Activated CD8-positive, alpha-beta T cell treated with anti-CD3 and anti-CD28 coated beads, Interleukin-2, amount 10 ng/mL, durations not matched to agents 7 days and 5 days (primary cell): ENCODE measurements at regions not wholly inside any gene's neighbourhood (a gene's known extent, or its start where the extent isn't known, plus 50 kb on each side); places are given as distances from the start of the nearest gene placed in this dataset.

ENCODE experiments used
- ATAC-seq: fragments of 150-1000 bp; cut with Tn5 transposase; one replicate; pipeline ENCODE4 v1.10.0; 2021; ENCODE audit warnings: moderate library complexity
- CTCF ChIA-PET: fragments of 350-600 bp; sonication (Branson Sonifier 250); formaldehyde crosslinking; loops from one replicate; lab custom pipeline; 2021; ENCODE audit warnings: antibody characterized with exemption; lab: Charles Lee
- POLR2A ChIA-PET: fragments of 350-600 bp; sonication (Branson Sonifier 250); formaldehyde crosslinking; loops from one replicate; lab custom pipeline; 2021; ENCODE audit warnings: antibody characterized with exemption; lab: Charles Lee
- DNase-seq: peaks from one replicate; pipeline ENCODE4 v3.0.0-alpha.2; 2020
- H3K27ac Mint-ChIP-seq: one replicate; pipeline ENCODE4 v1.8.0; 2021; ENCODE audit warnings: mild to moderate bottlenecking, mixed read lengths
- H3K27me3 Mint-ChIP-seq: one replicate; pipeline ENCODE4 v1.8.0; 2021; ENCODE audit warnings: low read depth, mixed read lengths
- H3K36me3 Mint-ChIP-seq: one replicate; pipeline ENCODE4 v1.8.0; 2021; ENCODE audit warnings: low read depth, mixed read lengths
- H3K4me1 Mint-ChIP-seq: one replicate; pipeline ENCODE4 v1.8.0; 2021; ENCODE audit warnings: low read depth, mixed read lengths
- H3K4me3 Mint-ChIP-seq: one replicate; pipeline ENCODE4 v1.8.0; 2021; ENCODE audit warnings: mild to moderate bottlenecking, mixed read lengths
- H3K9me3 Mint-ChIP-seq: one replicate; pipeline ENCODE4 v1.8.0; 2022; ENCODE audit warnings: mixed read lengths; ENCODE audit not compliant: insufficient read depth

- H3K27me3 Mint-ChIP-seq = no peaks in the 10 kb centered on the region
- no peaks in the 10 kb centered on the region for H3K36me3 Mint-ChIP-seq
- DNase-seq (no peak), ATAC-seq (no peak)
- H3K27ac Mint-ChIP-seq = no peak overlapping the region
- no peaks in the 10 kb centered on the region for H3K9me3 Mint-ChIP-seq
- no peak overlapping the region for H3K4me3 Mint-ChIP-seq
- POLR2A ChIA-PET = interaction anchor here (1.0 kb wide), 1 partner anchor 29 kb away, joined by 5 read pairs; no protein-coding TSS in a partner anchor
- CTCF ChIA-PET = no interaction called here
- H3K4me1 Mint-ChIP-seq = no peaks in the 10 kb centered on the region
Observed at GRCh38 chr10:84077768-84078167, 61.5 kb upstream of the GHITM start.

- Mint-ChIP-seq H3K27me3 (no peaks in the 10 kb centered on the region), H3K9me3 (no peaks in the 10 kb centered on the region), H3K27ac (no peak overlapping the region), H3K36me3 (no peaks in the 10 kb centered on the region), H3K4me1 (no peaks in the 10 kb centered on the region), H3K4me3 (no peak overlapping the region)
- no peak for DNase-seq
- CTCF ChIA-PET = interaction anchor here (0.8 kb wide), 1 partner anchor 19 kb away, joined by 3 read pairs; no protein-coding TSS in a partner anchor
- no peak for ATAC-seq
- POLR2A ChIA-PET = no interaction called here
Observed at GRCh38 chr10:84078771-84079170, 60.5 kb upstream of the GHITM start.

GRCh38 chr10:84084342-84084741 is 55.0 kb upstream of the GHITM start:
- ATAC-seq = no peak
- Mint-ChIP-seq H3K4me3 (no peak overlapping the region), H3K9me3 (no peaks in the 10 kb centered on the region), H3K27ac (no peak overlapping the region), H3K4me1 (no peaks in the 10 kb centered on the region), H3K27me3 (peaks cover 4% of the 10 kb centered on the region), H3K36me3 (no peaks in the 10 kb centered on the region)
- CTCF ChIA-PET = interaction anchor here (1.4 kb wide), 1 partner anchor 13 kb away, joined by 3 read pairs; no protein-coding TSS in a partner anchor
- no peak for DNase-seq
- POLR2A ChIA-PET = no interaction called here

- CTCF ChIA-PET = no interaction called here
Observed at GRCh38 chr10:84087202-84087601, 52.1 kb upstream of the GHITM start.

GRCh38 chr10:84088626-84089025 is 50.7 kb upstream of the GHITM start:
- peaks cover 8% of the 10 kb centered on the region for H3K27me3 Mint-ChIP-seq
- ChIA-PET CTCF (no interaction called here), POLR2A (no interaction called here)
- H3K4me3 Mint-ChIP-seq = no peak overlapping the region
- DNase-seq (no peak), ATAC-seq (no peak)
- H3K4me1 Mint-ChIP-seq = no peaks in the 10 kb centered on the region
- H3K9me3 Mint-ChIP-seq = no peaks in the 10 kb centered on the region
- H3K36me3 Mint-ChIP-seq = no peaks in the 10 kb centered on the region
- no peak overlapping the region for H3K27ac Mint-ChIP-seq

More at GRCh38 chr10:84087202-84087601, 52.1 kb upstream of the GHITM start:
- no peaks in the 10 kb centered on the region for H3K9me3 Mint-ChIP-seq
- no peak overlapping the region for H3K27ac Mint-ChIP-seq
- peaks cover 7% of the 10 kb centered on the region for H3K27me3 Mint-ChIP-seq
- POLR2A ChIA-PET = no interaction called here
- H3K4me3 Mint-ChIP-seq = no peak overlapping the region
- DNase-seq = no peak
- no peak for ATAC-seq
- no peaks in the 10 kb centered on the region for H3K4me1 Mint-ChIP-seq
- H3K36me3 Mint-ChIP-seq = no peaks in the 10 kb centered on the region

GRCh38 chr10:84089162-84089561 is 50.1 kb upstream of the GHITM start:
- ChIA-PET POLR2A (no interaction called here), CTCF (no interaction called here)
- ATAC-seq = no peak
- Mint-ChIP-seq H3K27ac (no peak overlapping the region), H3K4me1 (no peaks in the 10 kb centered on the region), H3K4me3 (no peak overlapping the region), H3K27me3 (peaks cover 8% of the 10 kb centered on the region), H3K36me3 (no peaks in the 10 kb centered on the region), H3K9me3 (no peaks in the 10 kb centered on the region)
- DNase-seq = no peak
